Transverse colon (tissue), 4 donors: ENCODE measurements at regions not wholly inside any gene's neighbourhood (a gene's known extent, or its start where the extent isn't known, plus 50 kb on each side); places are given as distances from the start of the nearest gene placed in this dataset.
"Not testable (repeated sequence)": the region's sequence is repeated elsewhere in the genome, so short reads cannot be mapped to it uniquely, and the experiment has no call there.

ENCODE experiments used
- DNase-seq: peaks from one replicate; pipeline ENCODE4 v3.0.0-alpha.2; 2019
- H3K27ac ChIP-seq, 4 donors: fragments of 200-600 bp; sonication (generic); 2 replicates each; pipeline ENCODE4 v1.5.1; 2016 to 2018; ENCODE audit warnings: inconsistent platforms in 4 of 4
- H3K27me3 ChIP-seq: fragments of 200-600 bp; sonication (generic); 2 replicates; pipeline ENCODE4 v1.5.1; 2017; ENCODE audit warnings: inconsistent platforms
- H3K36me3 ChIP-seq, 4 donors: fragments of 200-600 bp; sonication (generic); 2 replicates each; pipeline ENCODE4 v1.5.1; 2017 to 2019; ENCODE audit warnings: inconsistent platforms in 4 of 4
- H3K4me1 ChIP-seq, 4 donors: fragments of 200-600 bp; sonication (generic); 2 replicates each; pipeline ENCODE4 v1.5.1; 2017 to 2020; ENCODE audit warnings: inconsistent platforms in 4 of 4
- H3K4me3 ChIP-seq, 4 donors: fragments of 200-600 bp; sonication (generic); 1 replicate in 1 of 4; 2 replicates in 3 of 4; pipeline versions ENCODE4 v1.5.1 to v1.6.1; 2017 to 2019; ENCODE audit warnings: inconsistent platforms in 4 of 4
- H3K9me3 ChIP-seq, 2 donors: fragments of 200-600 bp; sonication (generic); 2 replicates each; pipeline ENCODE4 v1.5.1; 2017 to 2019; ENCODE audit warnings: inconsistent platforms in 2 of 2
- CTCF ChIP-seq, 5 experiments: fragments of 200-600 bp in 3 of 5; fragments of 450-650 bp in 2 of 5; sonication (generic) in 3 of 5; IDR thresholded peaks; 1 replicate in 2 of 5; 2 replicates in 3 of 5; pipeline ENCODE4 v1.5.1; 2016 to 2017; ENCODE audit warnings: antibody characterized with exemption in 5 of 5, inconsistent platforms in 3 of 5, mild to moderate bottlenecking in 2 of 5, moderate library complexity in 1 of 5
- EP300 ChIP-seq: sonication (generic); formaldehyde crosslinking; IDR thresholded peaks from one replicate; pipeline ENCODE4 v1.6.1; 2017; ENCODE audit warnings: antibody characterized with exemption, low read depth
- POLR2A ChIP-seq: fragments of 450-650 bp; IDR thresholded peaks from one replicate; pipeline ENCODE4 v1.6.1; 2016; ENCODE audit warnings: antibody characterized with exemption, mild to moderate bottlenecking, moderate library complexity
- POLR2AphosphoS5 ChIP-seq, 3 donors: sonication (generic); formaldehyde crosslinking; IDR thresholded peaks; one replicate each; pipeline ENCODE4 v1.6.1; 2016; ENCODE audit warnings: antibody characterized with exemption in 3 of 3
- WGBS, 2 donors: methylation state at CpG; one replicate each; pipeline ENCODE4 v1.1.5; 2018; ENCODE audit warnings: low coverage in 1 of 2; 5-methylcytosine and 5-hydroxymethylcytosine counted together
- in situ Hi-C, 4 donors: fragments of 200-750 bp; cut with MboI; loops; one replicate each; pipeline versions ENCODE4 v1.15.0 to v1.15.1; 2017; ENCODE audit warnings: low sequenced_read_pairs in 3 of 4, low pct_ligation_motif_present in 1 of 4, low pct_unique_long_range_greater_than_20kb in 1 of 4
- intact Hi-C: fragments of 100-400 bp; cut with DNase I; formaldehyde crosslinking; loops from one replicate; pipeline ENCODE4 v1.15.1; 2023; ENCODE audit warnings: low total_unique reads

GRCh38 chr2:223181561-223181960, 129.6 kb downstream of the KCNE4 start:
- Histone ChIP-seq H3K4me1 (peaks cover 0 to 2% (median 0%) of the 10 kb centered on the region in 4 donors), H3K36me3 (no peaks in the 10 kb centered on the region), H3K27ac (no peak overlapping the region), H3K4me3 (no peak overlapping the region), H3K9me3 (no peaks in the 10 kb centered on the region), H3K27me3 (no peaks in the 10 kb centered on the region)
- DNase-seq: no peak
- TF ChIP-seq POLR2A (no peak), POLR2AphosphoS5 (IDR thresholded peaks at IDR 0.05) (no peak), EP300 (no peak)
- intact Hi-C loops: no loop called here
- WGBS, 2 donors: 54 to 71% methylated on average over 1 of the region's 1 CpG
- in situ Hi-C loops: no loop called here

- DNase-seq: no peak
- intact Hi-C loops (no loop called here), in situ Hi-C loops (no loop called here)
- no peak for TF ChIP-seq EP300
- TF ChIP-seq POLR2AphosphoS5 (IDR thresholded peaks at IDR 0.05): no peak
- no peak for TF ChIP-seq POLR2A
- TF ChIP-seq CTCF (IDR thresholded peaks at IDR 0.05): no peak
- H3K9me3 ChIP-seq: no peaks in the 10 kb centered on the region
- H3K27me3 ChIP-seq: no peaks in the 10 kb centered on the region
- H3K4me1 ChIP-seq: no peaks in the 10 kb centered on the region
- H3K36me3 ChIP-seq: no peaks in the 10 kb centered on the region
- H3K4me3 ChIP-seq: no peak overlapping the region
- 78 to 88% methylated on average over 2 of the region's 2 CpGs for WGBS, 2 donors
- H3K27ac ChIP-seq: no peak overlapping the region
These were observed 130.4 kb downstream of the KCNE4 start for GRCh38 chr2:223182356-223182755.

GRCh38 chr2:223185638-223186037, 133.6 kb downstream of the KCNE4 start:
- TF ChIP-seq POLR2AphosphoS5 (IDR thresholded peaks at IDR 0.05) (no peak), CTCF (IDR thresholded peaks at IDR 0.05) (no peak), POLR2A (no peak), EP300 (no peak)
- WGBS, 2 donors: 83% methylated on average over 4 of the region's 4 CpGs; no CpG with 5 or more reads in 1 of the 2 donors
- DNase-seq: no peak
- H3K36me3 ChIP-seq: no peaks in the 10 kb centered on the region
- H3K4me3 ChIP-seq: no peak overlapping the region
- H3K27me3 ChIP-seq: no peaks in the 10 kb centered on the region
- no peak overlapping the region for H3K27ac ChIP-seq
- intact Hi-C loops (no loop called here), in situ Hi-C loops (no loop called here)
- no peaks in the 10 kb centered on the region for H3K4me1 ChIP-seq
- H3K9me3 ChIP-seq: no peaks in the 10 kb centered on the region

GRCh38 chr2:223187256-223187655, 135.3 kb downstream of the KCNE4 start:
- Histone ChIP-seq H3K4me3 (no peak overlapping the region), H3K27me3 (no peaks in the 10 kb centered on the region), H3K9me3 (no peaks in the 10 kb centered on the region), H3K36me3 (no peaks in the 10 kb centered on the region), H3K27ac (no peak overlapping the region), H3K4me1 (no peaks in the 10 kb centered on the region)
- TF ChIP-seq EP300 (no peak), POLR2AphosphoS5 (IDR thresholded peaks at IDR 0.05) (no peak), CTCF (IDR thresholded peaks at IDR 0.05) (no peak), POLR2A (no peak)
- intact Hi-C loops: no loop called here
- WGBS, 2 donors: 92 to 100% methylated on average over 1 to 3 of the region's 3 CpGs
- in situ Hi-C loops: no loop called here
- DNase-seq: no peak

- H3K27ac ChIP-seq, intact Hi-C loops, H3K4me3 ChIP-seq, in situ Hi-C loops, H3K4me1 ChIP-seq, H3K36me3 ChIP-seq, DNase-seq, H3K27me3 ChIP-seq, H3K9me3 ChIP-seq: not testable (repeated sequence)
- WGBS, 2 donors: 61 to 62% methylated on average over 6 to 10 of the region's 10 CpGs
These were observed 138.7 kb downstream of the KCNE4 start for GRCh38 chr2:223190561-223191206.
